HG03565 (cell line): ENCODE measurements at regions not wholly inside any gene's neighbourhood (a gene's known extent, or its start where the extent isn't known, plus 50 kb on each side); places are given as distances from the start of the nearest gene placed in this dataset.

Source experiments
- ATAC-seq: cut with Tn5 transposase; IDR thresholded peaks from one replicate; pipeline ENCODE4 v1.9.1; 2021; ENCODE audit warnings: mild to moderate bottlenecking, moderate library complexity; ENCODE audit not compliant: unreplicated experiment

DNA sequence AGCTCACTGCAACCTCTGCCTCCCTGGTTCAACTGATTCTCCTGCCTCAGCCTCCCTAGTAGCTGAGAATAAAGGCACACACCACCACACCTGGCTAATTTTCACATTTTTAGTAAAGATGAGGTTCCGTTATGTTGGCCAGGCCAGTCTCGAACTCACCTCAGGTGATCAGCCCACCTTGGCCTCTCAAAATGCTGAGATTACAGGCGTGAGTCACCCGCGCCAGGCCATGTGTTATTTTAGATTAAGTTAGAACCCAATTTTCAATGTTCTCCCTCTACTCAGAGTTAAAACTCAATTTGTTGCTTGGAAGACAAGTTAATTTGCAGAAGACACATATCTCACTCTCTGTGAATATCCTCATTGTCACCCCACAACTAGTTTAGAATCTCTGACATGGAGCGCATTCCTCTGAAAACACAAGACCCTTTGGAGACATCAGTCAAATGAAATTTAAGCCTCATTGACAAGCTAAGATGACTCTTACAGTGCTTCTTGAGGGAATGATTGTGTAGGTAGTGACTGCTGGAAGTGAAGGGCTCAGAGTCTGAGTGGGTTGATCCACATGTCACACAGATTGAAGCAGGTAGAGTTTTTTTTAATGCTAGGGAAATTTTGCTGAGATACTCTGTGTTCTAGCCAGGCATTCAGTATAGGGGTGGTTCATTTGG, 60.6 kb upstream of the FRMD4B start:
- ATAC-seq, result no peak

DNA sequence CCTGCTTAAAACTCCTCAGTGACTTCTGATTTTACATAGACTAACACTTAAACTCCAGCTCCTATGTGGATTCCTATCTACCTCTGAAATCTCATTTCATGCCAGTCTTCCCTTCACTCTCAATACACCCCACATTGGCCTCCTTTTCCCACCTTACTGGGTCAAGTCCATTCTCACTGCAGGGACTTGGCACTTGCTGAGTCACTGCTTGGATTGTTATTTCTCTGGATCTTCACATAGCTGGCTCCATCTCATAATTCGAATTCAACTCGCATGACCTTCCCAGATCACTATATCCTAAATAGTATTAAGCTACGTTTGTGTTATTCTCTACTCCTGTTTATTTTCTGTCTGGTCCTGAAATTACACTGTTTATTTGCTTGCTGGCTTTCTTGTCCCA, 59.6 kb upstream of the FRMD4B start:
- no peak for ATAC-seq

DNA sequence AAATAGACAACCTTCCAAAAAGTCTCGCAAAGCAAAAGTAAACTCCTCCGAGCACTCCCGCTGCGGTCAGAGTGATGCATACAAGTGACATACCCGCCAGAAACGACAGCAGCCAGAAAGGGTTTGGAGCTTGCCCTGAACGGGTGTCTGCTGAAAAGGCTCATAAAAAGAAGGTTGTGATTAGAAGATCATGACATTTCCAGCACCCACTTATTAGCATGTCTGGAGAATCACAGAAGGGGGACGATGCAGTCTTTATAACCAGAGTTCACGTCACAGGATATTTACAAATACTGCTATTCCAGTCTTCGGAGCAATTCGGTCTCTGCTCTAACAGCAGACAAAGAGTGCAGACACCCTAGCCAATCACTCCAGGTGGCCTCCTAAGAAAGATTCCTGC, 59.1 kb upstream of the FRMD4B start:
- no peak for ATAC-seq

DNA sequence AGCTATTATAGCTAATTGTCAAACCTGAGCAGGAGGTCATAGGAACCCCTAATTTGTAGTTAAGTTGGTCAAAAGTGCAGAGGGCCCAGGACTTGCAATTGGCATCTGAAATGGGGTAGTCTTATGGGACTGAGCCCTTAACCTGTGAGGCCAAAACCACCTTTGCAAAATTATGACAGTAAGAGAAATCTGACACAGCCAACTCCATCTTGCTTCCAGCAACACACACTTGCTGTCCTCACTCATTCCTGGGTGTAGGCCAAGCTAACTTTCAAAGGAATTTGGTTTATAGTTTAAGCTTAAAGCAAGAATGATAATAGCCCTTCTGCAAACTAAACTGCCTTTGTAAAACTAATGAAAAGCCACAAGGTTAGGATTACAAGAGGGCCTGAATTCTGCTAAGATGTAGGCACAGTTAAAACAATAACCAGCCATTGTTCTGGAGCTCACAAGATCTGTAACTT, 57.6 kb upstream of the FRMD4B start:
- no peak for ATAC-seq

DNA sequence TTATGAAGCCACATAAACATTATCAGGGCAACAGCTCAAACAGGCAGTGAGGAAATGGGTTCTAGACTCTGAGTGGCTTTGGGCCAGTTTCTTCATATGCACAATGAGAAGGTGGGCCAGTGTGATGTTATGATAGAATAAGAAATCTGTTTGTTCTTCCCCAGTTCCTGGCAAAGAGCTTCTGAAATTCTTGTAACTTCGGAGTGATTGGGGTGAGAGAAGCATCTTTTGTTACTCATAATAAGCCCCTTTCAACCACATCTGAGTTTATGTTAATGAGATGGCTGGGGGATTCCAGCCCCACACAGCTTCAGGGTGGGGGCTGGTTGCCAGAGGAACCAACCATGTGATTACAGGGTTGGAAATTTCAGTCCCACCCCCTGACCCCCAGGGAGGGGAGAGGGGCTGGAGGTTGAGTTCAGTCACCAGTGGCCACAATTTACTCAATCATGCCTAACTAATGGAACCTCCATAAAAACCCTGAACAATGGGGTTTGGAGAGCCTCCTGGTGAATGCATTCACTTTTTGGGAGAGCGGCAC, 57.0 kb upstream of the FRMD4B start:
- peak; percentile 68 for ATAC-seq

DNA sequence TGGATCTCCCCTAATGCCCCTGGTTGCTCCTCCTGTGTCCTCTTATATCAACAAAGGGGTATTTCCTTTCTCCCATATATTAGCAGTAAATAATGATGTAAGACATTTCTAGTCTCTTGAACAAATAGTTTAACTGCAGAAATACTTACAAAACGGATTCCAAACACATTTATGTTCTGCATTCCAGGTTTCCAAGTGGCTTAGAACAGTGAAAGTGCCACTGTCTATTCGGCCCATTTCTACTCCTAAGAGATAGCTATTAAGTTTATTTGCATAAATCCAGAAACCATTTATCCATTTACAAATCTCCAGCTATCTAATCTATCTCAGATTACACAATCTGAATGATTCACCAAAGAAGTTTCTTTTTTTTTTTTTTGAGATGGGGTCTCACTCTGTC, 55.8 kb upstream of the FRMD4B start:
- ATAC-seq, result no peak

DNA sequence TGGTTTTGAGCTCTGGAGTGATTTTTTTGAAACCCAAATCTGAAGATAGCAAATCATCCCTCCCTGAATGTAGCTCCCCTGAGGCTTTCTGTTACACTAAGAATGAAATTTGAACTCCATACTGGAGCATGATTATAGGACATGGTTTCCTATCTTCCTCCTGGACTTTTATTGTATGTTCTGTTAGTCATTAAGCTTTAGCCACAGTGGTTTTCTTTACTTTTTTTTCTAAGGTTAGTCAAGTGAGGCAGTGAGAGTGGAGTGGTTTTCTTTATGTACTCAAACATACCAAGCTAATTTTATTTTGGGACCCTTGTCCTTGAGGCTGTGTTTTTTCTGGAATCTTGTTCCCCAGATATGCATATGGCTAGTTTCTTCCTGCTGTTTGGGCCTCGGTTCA, 55.2 kb upstream of the FRMD4B start:
- no peak for ATAC-seq

DNA sequence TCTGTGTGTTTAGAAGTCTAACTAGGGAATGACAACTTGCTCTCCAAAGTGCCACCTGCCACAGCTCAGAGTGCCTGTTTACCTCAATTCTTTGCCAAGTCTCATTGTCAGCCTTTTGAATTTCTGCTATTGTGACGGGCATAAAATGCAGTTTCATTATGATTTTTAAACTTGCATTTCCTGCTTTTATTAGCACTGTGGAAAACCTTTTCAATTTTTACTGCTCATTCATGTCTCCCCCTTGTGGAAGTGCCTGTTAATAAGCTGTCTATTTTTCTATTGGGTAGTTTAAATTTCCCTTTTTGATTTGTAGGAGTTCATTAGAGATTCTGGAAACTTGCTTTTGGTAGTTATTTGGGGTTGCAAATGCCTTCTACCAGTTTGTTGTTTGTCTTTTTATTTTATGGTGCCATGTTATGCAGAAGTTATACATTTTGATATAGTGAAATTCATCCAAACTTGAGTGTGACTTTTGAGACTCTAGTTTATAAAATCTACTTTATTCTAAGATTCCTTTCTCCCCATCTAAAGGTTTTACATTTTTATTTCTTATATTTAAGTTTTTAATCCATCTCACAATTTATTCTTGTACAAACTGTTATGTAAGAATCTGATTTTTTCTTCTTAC, 53.9 kb upstream of the FRMD4B start:
- no peak for ATAC-seq

DNA sequence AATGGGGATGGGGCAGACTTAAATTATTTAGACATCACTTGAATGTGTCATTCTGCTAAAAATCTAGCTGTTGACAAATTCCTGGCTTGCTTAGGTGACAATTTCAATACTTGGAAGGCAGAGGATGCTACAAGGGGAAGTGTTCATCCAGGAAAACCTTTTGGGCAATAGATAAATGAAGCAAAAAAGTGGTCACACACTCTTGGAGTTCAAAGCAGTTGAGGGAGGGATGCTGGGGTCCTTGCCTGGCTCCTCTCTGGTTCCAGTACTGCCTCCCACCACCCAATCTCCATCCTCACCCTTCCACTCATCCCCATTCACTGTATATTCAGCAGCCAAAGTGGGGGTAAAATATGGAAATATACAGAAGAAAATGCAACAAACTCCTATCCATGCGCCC, 52.6 kb upstream of the FRMD4B start:
- no peak for ATAC-seq

DNA sequence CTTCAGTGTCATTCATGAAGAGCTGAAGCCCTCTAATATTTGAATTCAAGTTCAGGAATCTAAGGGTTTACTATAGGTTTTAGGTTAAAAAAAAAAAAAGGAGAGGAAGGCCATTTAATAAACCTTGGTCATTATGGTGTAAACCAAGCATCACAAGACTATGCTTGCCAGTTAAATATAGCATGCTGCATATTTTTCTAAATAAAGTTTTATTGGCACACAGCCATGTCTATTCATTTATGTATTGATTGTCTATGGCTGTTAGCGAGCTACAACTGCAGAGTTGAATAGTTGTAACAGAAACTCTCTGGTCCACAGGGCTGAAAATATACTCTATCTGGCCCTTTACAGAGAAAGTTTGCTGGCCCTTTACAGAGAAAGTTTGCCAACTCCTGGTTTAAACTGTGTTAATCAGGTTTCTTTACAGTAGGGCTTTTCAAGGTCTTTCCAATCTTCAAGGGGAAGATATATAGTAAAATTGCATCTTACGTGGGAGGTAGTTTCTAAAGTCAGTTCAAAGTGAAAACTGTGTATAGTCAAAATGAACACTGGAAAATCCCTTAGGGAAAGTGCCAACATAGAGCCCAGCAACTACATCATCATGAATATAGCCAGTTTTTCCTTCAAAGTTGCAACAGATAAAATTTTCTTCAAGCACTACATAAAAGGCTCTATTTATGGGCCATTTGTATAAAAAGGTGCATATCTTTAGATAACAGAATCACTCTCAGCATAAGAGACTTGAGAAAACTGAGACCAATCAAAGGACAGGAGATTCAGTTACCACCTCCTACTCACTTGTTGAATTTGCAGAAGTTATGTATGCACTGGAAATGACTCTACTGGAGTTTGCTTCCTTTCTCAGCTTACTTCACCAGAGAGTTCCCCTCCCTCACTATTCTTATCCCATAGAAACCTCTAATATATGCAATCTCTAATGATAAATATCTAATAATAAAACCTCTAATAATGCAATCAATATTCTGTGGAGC, 49.7 kb upstream of the FRMD4B start:
- ATAC-seq, result peak; percentile 57
